Spleen (tissue), 7 donors: ENCODE measurements at regions not wholly inside any gene's neighbourhood (a gene's known extent, or its start where the extent isn't known, plus 50 kb on each side); places are given as distances from the start of the nearest gene placed in this dataset.

ENCODE experiments used
- POLR2A ChIP-seq, 3 donors: fragments of 450-650 bp; IDR thresholded peaks; one replicate each; pipeline ENCODE4 v1.5.1; 2017; ENCODE audit warnings: antibody characterized with exemption in 3 of 3, mild to moderate bottlenecking in 1 of 3
- POLR2AphosphoS5 ChIP-seq, 3 donors: sonication (generic); formaldehyde crosslinking; IDR thresholded peaks; one replicate each; pipeline ENCODE4 v1.5.1; 2017; ENCODE audit warnings: antibody characterized with exemption in 3 of 3
- TF ChIP-seq, protein P1 (sequence below), 11 experiments: fragments of 200-600 bp in 7 of 11; fragments of 450-650 bp in 4 of 11; sonication (generic) in 4 of 11; IDR thresholded peaks in 8 of 11; conservative IDR thresholded peaks in 3 of 11; 1 replicate in 7 of 11; 2 replicates in 4 of 11; pipeline versions ENCODE4 v1.4.0 to v1.8.0; 2016 to 2021; ENCODE audit warnings: antibody characterized with exemption in 11 of 11, inconsistent platforms in 4 of 11, mild to moderate bottlenecking in 1 of 11
- donor health status: DM: no; HTN: no; CAD: no; lungs with moderate emphysema.
- donor health status: DM: no; HTN: no; CAD: no.
- donor health status: DM: no; HTN: no; CAD: no.

DNA sequence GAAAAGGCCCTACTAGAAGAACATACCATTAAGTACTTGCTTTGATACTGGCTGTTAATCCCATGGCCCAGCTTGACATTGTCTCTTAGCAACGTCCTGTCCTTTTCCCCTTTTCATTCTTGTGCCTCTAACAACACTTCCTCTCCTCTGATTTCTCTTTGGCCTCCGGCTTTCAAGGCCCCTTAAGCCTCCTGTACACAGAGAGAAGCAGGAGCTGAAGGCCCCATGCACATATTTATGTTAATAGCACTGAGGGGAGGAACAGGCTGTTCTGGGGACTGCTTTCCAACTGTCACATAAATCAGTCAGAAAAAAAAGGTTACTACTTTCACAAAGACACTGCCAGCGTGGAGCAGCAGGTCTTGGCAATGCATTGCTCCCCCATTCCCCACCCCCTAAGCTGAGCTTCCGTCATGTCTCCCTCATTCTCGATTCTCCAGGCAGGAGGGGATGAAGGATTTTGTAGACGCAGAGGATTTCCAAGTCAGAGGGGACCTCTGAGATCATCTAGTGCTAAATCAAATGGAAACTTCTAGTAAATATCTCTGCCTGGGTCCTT, 257.4 kb upstream of the ADAMTS9 start:
- TF ChIP-seq, protein P1, sequence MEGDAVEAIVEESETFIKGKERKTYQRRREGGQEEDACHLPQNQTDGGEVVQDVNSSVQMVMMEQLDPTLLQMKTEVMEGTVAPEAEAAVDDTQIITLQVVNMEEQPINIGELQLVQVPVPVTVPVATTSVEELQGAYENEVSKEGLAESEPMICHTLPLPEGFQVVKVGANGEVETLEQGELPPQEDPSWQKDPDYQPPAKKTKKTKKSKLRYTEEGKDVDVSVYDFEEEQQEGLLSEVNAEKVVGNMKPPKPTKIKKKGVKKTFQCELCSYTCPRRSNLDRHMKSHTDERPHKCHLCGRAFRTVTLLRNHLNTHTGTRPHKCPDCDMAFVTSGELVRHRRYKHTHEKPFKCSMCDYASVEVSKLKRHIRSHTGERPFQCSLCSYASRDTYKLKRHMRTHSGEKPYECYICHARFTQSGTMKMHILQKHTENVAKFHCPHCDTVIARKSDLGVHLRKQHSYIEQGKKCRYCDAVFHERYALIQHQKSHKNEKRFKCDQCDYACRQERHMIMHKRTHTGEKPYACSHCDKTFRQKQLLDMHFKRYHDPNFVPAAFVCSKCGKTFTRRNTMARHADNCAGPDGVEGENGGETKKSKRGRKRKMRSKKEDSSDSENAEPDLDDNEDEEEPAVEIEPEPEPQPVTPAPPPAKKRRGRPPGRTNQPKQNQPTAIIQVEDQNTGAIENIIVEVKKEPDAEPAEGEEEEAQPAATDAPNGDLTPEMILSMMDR (IDR thresholded peaks at IDR 0.05 in 8 of 11, conservative IDR thresholded peaks at IDR 0.05 in 3 of 11): no peak
- TF ChIP-seq POLR2A (IDR thresholded peaks at IDR 0.05) (no peak), POLR2AphosphoS5 (IDR thresholded peaks at IDR 0.05) (peak in 1 of 3 donors; percentile 75)
